ENCODE measurements at regions not wholly inside any gene's neighbourhood (a gene's known extent, or its start where the extent isn't known, plus 50 kb on each side); places are given as distances from the start of the nearest gene placed in this dataset.

DNA sequence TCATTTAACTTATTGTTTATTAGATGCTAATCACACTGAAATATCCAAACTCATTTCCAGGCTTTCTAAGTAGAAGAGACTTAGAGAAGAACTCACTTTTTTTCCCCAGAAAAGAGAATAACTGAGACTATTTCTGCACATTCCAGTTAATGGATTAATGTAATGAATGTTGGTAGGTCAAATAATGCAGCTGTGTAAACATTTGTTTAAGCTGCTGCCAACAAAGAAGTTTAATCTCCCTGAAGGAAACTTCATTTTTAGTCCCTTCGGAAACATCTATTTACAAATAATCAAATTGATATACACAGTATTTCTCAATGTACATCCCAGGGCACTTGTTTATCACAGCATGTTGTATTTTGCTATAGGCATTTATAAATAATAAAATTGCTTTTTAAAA lies 126.9 kb downstream of the KCNS3 start:
- TF ChIP-seq, protein P1, sequence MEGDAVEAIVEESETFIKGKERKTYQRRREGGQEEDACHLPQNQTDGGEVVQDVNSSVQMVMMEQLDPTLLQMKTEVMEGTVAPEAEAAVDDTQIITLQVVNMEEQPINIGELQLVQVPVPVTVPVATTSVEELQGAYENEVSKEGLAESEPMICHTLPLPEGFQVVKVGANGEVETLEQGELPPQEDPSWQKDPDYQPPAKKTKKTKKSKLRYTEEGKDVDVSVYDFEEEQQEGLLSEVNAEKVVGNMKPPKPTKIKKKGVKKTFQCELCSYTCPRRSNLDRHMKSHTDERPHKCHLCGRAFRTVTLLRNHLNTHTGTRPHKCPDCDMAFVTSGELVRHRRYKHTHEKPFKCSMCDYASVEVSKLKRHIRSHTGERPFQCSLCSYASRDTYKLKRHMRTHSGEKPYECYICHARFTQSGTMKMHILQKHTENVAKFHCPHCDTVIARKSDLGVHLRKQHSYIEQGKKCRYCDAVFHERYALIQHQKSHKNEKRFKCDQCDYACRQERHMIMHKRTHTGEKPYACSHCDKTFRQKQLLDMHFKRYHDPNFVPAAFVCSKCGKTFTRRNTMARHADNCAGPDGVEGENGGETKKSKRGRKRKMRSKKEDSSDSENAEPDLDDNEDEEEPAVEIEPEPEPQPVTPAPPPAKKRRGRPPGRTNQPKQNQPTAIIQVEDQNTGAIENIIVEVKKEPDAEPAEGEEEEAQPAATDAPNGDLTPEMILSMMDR (IDR thresholded peaks at IDR 0.05): no peak
- TF ChIP-seq POLR2AphosphoS5 (IDR thresholded peaks at IDR 0.05) (no peak), POLR2A (IDR thresholded peaks at IDR 0.05) (no peak)
